Right cardiac atrium (tissue), 5 donors: ENCODE measurements at regions not wholly inside any gene's neighbourhood (a gene's known extent, or its start where the extent isn't known, plus 50 kb on each side); places are given as distances from the start of the nearest gene placed in this dataset.

ENCODE experiments used
- ATAC-seq, 2 donors: fragments of 200-7000 bp; cut with Tn5 transposase; one replicate each; pipeline versions ENCODE4 v1.8.0 to v1.9.1; 2020; ENCODE audit warnings: moderate library complexity in 2 of 2, mild to moderate bottlenecking in 1 of 2
- DNase-seq, 3 donors: peaks; one replicate each; pipeline ENCODE4 v3.0.0-alpha.2; 2020
- H3K27ac ChIP-seq: one replicate; pipeline ENCODE4 v1.5.1; 2013; ENCODE audit warnings: mild to moderate bottlenecking, low read length, control low read depth, moderate library complexity
- H3K27me3 ChIP-seq: one replicate; pipeline ENCODE4 v1.6.1; 2013; ENCODE audit not compliant: control insufficient read depth, insufficient read depth
- H3K4me1 ChIP-seq: one replicate; pipeline ENCODE4 v1.6.1; 2013; ENCODE audit warnings: low read length; ENCODE audit not compliant: control insufficient read depth, insufficient read depth
- H3K4me3 ChIP-seq: one replicate; pipeline ENCODE4 v1.5.1; 2013; ENCODE audit warnings: low read length, control low read depth
- H3K9me3 ChIP-seq: one replicate; pipeline ENCODE4 v1.6.1; 2013; ENCODE audit warnings: low read length; ENCODE audit not compliant: control insufficient read depth
- WGBS: extraction: QIAGEN DNeasy Blood & Tissue Kit; methylation state at CpG from one replicate; pipeline ENCODE4 v1.1.7; 2013; 5-methylcytosine and 5-hydroxymethylcytosine counted together
- intact Hi-C, 4 donors: fragments of 100-400 bp; cut with DNase I; formaldehyde crosslinking; loops; one replicate each; pipeline versions ENCODE4 v1.11.0 to v1.14.0; 2022 to 2023
- donor health status: healthy with polysubstance abuse.
- donor health status: DM: no; HTN: yes; CAD: no.
- donor health status: DM: no; HTN: no; CAD: no.
- donor health status: DM: no; HTN: yes; CAD: no; lungs with severe emphysema.
- donor health status: DM: yes; HTN: yes; CAD: no.

DNA sequence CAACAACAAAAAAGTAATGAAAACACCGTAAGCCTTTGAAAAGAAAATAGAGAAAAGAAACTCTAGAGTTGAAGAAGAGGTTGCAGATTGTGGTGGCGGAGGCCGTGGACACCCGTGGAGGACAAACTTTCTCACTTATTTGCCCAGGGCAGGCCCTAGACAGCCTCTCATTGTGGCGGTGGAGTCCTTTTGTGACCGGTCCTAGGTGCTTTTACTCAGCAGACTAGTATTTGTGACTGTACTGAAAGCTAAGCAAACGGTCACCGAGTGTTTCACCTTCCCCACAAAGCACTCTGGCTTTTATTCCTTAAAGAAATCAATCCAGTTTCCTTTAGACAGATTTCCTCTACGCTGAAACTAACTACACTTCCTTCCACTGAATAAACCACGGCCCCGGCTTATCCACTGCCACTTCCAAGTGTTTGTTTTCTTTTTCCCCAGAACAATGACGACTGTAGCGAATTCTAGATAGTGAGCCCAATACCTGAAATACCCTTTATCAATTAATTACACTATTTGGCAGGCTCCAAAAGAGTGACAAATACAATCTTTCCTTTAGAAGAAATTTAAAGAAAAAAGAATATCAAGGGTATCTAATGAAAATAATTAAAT lies 210.2 kb upstream of the TARS1 start:
- 62% methylated on average over 13 of the region's 13 CpGs for WGBS
- H3K4me3 ChIP-seq: no peak overlapping the region
- peak; percentile 65 to 83 for ATAC-seq
- H3K27ac ChIP-seq: no peak overlapping the region
- no peaks in the 10 kb centered on the region for H3K4me1 ChIP-seq
- no peaks in the 10 kb centered on the region for H3K27me3 ChIP-seq
- DNase-seq: peak in 1 of 3 donors; percentile 42
- intact Hi-C loops: no loop called here
- peaks cover 3% of the 10 kb centered on the region for H3K9me3 ChIP-seq

DNA sequence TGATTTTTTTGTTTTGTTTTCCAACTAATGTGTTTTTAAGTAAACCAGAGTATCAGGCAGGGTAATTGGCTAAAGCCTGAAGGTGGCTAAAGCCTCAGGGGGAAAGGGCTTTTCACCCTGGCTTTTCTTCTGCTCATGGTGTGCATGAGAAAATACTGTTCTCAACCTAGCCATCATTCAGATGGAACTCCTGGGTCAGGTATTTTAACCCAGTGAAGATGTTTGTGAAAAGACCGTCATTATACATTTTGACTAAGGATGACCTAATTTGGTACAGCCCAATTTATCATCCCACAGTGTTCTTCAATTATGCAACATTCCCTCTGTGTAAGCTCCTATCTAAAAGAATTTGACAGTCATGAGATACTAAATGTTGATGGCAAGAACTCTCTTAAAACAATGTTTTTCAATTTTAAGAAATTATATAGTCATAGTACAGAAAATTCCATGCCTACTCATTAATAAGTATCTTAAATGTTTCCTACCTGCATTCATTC lies 209.5 kb upstream of the TARS1 start:
- no peak for DNase-seq
- no peak for ATAC-seq
- Histone ChIP-seq H3K9me3 (peaks cover 1% of the 10 kb centered on the region), H3K27me3 (no peaks in the 10 kb centered on the region), H3K4me3 (no peak overlapping the region), H3K27ac (no peak overlapping the region), H3K4me1 (no peaks in the 10 kb centered on the region)
- intact Hi-C loops: no loop called here
- 78% methylated on average over 1 of the region's 1 CpG for WGBS

DNA sequence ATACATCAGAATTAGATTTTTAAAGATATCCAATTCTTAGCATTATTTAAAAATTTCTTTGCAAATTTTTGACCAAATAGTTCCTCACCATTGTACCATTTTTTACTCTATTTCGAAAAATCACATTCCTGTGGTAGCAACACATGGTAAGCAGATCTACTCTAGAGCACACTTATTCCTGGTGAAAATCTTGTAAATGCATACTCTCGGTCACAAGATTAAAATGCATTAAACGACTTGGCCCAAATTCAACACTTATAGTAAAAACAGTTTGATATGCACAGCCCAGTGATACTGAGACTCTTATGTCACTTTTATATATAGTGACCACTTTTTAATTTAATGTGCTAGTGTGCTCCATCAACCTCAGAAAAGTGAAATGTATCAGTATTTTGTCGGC lies 208.8 kb upstream of the TARS1 start:
- DNase-seq (no peak), ATAC-seq (no peak)
- Histone ChIP-seq H3K9me3 (no peaks in the 10 kb centered on the region), H3K4me3 (no peak overlapping the region), H3K4me1 (no peaks in the 10 kb centered on the region), H3K27me3 (no peaks in the 10 kb centered on the region), H3K27ac (no peak overlapping the region)
- WGBS: 82% methylated on average over 4 of the region's 4 CpGs
- intact Hi-C loops: no loop called here

DNA sequence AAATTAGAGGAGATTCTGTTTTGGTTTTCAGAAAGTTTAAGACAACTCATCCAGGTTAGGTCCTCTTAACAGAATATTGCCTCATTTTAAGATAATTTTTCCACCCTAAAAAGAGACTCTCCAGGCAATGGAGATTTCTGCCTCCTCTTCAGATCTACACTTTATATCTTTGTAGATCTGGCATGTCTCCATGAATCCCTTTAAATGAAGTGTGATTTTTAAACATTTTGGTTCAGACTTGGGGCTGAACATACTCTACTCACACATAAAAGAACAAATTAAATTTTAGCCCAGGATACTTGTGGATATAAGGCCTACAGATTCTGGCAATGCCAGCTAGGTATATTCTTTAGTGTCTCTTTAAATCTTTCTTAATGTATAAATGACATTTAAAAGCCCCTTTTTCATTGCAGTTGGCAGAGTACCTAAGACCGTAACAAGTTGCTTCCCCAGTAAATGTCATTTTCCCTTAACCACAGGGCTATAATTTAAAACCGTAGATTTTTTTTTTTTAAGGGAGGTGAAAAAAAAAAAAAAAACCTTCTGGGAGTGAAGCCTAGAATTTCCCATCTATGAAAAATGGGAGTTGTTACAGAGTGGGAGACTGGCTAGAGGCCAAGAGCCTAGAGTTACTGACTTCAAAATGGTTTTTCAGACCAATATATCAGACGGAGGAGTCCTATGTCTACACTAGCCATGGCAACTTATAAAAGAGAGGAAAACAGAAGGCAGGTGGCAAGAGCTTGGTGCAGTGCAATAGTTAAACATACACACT lies 207.8 kb upstream of the TARS1 start:
- Histone ChIP-seq H3K9me3 (no peaks in the 10 kb centered on the region), H3K27ac (no peak overlapping the region), H3K27me3 (no peaks in the 10 kb centered on the region), H3K4me3 (no peak overlapping the region), H3K4me1 (no peaks in the 10 kb centered on the region)
- ATAC-seq (no peak), DNase-seq (no peak)
- 38% methylated on average over 3 of the region's 3 CpGs for WGBS
- intact Hi-C loops: no loop called here

DNA sequence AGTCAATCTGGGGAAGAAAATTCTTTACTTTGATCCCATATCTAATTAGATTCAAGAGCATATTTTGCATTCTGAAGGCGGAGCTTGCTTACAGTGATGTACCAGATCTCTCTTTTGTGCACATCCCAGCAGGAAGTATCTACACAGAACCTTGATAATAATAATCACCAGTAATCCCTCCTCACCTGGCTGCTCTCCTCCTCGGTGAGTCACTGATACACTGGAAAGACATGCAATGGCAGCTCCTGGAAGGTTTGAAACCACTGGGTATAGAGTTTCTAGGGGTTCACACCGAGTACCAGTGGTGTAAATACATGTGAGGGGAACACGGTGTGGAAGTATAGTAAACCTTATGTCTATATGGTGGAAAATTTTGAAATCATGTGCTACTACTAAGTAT lies 205.5 kb upstream of the TARS1 start:
- Histone ChIP-seq H3K4me1 (no peaks in the 10 kb centered on the region), H3K9me3 (no peaks in the 10 kb centered on the region), H3K27me3 (no peaks in the 10 kb centered on the region), H3K4me3 (no peak overlapping the region), H3K27ac (no peak overlapping the region)
- DNase-seq: no peak
- intact Hi-C loops: no loop called here
- WGBS: 90% methylated on average over 4 of the region's 4 CpGs
- no peak for ATAC-seq

DNA sequence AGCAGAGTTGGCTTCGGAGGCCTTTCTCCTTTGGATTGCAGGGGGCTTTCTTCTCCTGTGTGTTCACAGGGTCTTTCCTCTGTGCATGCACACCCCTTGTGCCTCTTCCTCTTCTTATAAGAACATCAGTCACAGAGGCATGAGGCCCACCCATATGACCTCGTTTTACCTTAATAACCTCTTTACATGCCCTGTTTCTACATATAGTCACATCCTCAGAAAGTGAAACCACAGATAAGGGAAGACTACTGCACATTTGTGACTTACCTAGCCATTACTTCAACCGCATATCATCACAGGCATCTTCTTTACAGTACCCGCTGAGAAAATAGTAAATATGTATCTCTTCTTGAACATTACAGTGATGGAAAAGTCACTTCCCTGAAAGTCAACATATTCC lies 204.9 kb upstream of the TARS1 start:
- no peak for ATAC-seq
- no peak overlapping the region for H3K4me3 ChIP-seq
- no peaks in the 10 kb centered on the region for H3K9me3 ChIP-seq
- intact Hi-C loops: no loop called here
- no peaks in the 10 kb centered on the region for H3K4me1 ChIP-seq
- H3K27ac ChIP-seq: no peak overlapping the region
- no peaks in the 10 kb centered on the region for H3K27me3 ChIP-seq
- 88% methylated on average over 4 of the region's 4 CpGs for WGBS
- DNase-seq: no peak

DNA sequence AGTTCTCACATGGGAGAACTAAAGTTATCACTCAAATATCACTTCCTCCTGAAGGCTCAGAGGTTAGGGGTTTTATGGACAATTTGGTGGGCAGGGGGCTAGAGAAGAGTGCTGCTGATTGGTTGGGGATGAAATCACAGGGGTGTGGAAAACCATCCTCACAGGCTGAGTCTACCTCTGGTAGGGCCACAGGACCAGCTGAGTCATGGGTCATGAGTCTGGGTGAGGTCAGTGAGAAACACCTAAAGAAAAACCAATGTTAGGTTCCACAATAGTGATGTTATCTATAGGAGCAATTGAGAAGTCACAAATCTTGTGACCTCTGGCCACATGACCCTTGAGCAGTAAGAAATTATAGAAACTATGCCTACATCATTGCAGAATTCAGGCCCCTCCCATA lies 203.3 kb upstream of the TARS1 start:
- no peaks in the 10 kb centered on the region for H3K9me3 ChIP-seq
- H3K4me3 ChIP-seq: no peak overlapping the region
- H3K4me1 ChIP-seq: no peaks in the 10 kb centered on the region
- DNase-seq: no peak
- intact Hi-C loops: no loop called here
- no peak overlapping the region for H3K27ac ChIP-seq
- no peaks in the 10 kb centered on the region for H3K27me3 ChIP-seq
- ATAC-seq: no peak

DNA sequence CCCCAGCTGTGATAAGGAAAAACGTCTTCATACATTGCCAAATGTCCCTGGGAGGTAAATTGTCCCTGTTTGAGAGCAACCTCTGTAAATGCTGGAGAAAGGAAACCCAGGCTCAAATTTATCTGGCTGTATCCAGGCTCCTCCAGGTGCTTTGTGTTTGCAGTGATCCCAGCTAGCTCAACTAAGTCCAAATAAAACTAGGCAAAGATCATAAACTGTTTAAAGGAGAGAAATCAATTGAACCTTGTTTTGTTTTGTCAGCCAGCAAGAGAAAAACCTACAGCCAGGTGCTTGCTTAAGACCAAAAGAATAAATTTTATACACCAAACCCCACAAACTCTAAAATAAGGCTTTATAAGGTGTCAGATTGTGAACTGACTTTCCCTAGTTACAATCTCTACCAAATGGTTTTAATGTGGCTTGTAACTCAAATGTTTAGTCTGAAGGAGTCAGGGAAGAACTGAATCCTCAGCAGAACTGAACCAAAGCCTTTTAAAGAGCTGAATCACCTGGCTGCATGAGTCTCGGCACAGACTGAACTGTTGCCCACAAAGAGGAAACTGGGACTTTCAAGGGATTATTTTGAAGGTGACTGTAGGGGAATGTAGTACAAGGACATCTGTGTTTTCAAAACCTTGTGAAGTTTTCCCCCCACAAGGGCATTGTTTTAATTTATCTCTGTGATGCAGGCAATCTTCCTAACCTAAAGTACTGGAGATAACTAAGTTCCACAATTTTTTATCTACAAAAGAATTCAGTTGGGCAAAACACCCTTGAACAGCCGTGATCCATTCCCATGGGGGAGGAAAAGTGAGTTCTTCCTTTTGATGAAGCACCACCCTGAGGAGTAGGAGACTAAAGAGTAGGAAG lies 201.7 kb upstream of the TARS1 start:
- intact Hi-C loops: no loop called here
- DNase-seq (no peak), ATAC-seq (peak in 1 of 2 donors; percentile 52)
- no peaks in the 10 kb centered on the region for H3K9me3 ChIP-seq
- H3K4me1 ChIP-seq: no peaks in the 10 kb centered on the region
- no peak overlapping the region for H3K4me3 ChIP-seq
- no peak overlapping the region for H3K27ac ChIP-seq
- WGBS: 43% methylated on average over 3 of the region's 3 CpGs
- no peaks in the 10 kb centered on the region for H3K27me3 ChIP-seq

DNA sequence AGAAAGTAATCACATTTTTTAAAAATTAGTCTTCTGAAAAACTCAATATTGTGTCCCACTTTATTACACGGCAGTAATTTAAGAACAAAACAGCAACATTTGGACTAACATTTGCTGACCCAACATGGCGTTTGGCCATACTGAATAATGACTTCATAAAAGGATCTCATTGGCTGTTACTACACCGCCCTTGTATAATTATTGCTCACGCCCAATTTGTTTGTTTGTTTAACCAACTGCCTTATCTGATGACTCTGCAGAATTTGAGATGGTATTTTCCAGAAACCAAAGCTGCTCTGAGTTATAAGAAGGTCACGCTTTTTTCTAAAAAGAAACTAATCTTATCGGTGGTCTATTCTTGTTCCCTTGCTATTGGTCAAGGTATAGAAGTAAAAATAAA lies 200.2 kb upstream of the TARS1 start:
- intact Hi-C loops: no loop called here
- Histone ChIP-seq H3K4me1 (no peaks in the 10 kb centered on the region), H3K4me3 (no peak overlapping the region), H3K9me3 (no peaks in the 10 kb centered on the region), H3K27me3 (no peaks in the 10 kb centered on the region), H3K27ac (no peak overlapping the region)
- DNase-seq (no peak), ATAC-seq (no peak)
- WGBS: 87% methylated on average over 6 of the region's 6 CpGs

DNA sequence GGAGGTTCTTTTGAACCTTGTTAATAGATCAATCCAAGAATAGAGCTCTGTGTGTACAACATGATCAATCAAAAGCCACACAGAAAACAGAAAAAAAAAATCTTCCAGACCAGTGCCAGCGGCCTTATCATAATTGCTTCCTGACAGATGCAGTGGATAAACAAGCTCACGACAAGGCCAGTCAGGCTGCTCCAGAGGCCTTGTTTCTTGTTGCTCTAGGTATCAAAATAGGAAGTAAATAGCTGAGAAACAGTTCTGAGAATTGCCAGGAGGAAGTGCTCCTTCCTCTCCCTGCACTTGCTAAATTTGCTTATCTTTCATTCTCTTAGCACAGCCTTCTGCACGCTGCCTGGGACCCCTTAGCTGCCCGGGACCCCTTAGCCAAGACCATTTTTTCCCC lies 199.0 kb upstream of the TARS1 start:
- Histone ChIP-seq H3K27me3 (no peaks in the 10 kb centered on the region), H3K4me1 (no peaks in the 10 kb centered on the region), H3K4me3 (no peak overlapping the region), H3K27ac (no peak overlapping the region), H3K9me3 (no peaks in the 10 kb centered on the region)
- intact Hi-C loops: no loop called here
- 41% methylated on average over 4 of the region's 4 CpGs for WGBS
- ATAC-seq (peak; percentile 47 to 69), DNase-seq (peak in 1 of 3 donors; percentile 57)

DNA sequence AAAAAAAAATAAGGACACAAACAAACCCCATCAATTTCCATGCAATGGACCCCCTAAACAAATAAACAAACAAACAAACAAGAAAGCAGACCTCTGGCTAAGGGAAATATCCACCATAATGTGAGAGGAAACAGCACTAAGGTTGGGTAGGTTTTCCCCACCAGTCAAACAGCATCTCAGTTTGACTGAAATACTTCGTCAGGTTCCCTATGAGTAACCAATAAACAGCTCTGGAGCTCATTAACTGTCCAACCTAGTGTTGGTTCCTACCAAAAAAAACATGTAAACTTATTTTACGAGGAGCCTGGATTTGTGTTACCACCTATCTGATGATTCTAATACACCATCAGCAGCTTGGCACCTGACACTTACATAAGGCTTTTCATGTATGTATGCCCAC lies 198.5 kb upstream of the TARS1 start:
- Histone ChIP-seq H3K27me3 (no peaks in the 10 kb centered on the region), H3K27ac (no peak overlapping the region), H3K9me3 (no peaks in the 10 kb centered on the region), H3K4me3 (no peak overlapping the region), H3K4me1 (no peaks in the 10 kb centered on the region)
- intact Hi-C loops: no loop called here
- 95% methylated on average over 2 of the region's 2 CpGs for WGBS
- no peak for DNase-seq
- ATAC-seq: no peak
